Right lobe of liver (tissue), 6 donors: ENCODE measurements at regions not wholly inside any gene's neighbourhood (a gene's known extent, or its start where the extent isn't known, plus 50 kb on each side); places are given as distances from the start of the nearest gene placed in this dataset.

Experiments
- ATAC-seq, 4 donors: fragments of 200-7000 bp; cut with Tn5 transposase; one replicate each; pipeline ENCODE4 v1.9.1; 2020; ENCODE audit warnings: mild to moderate bottlenecking in 4 of 4, moderate library complexity in 4 of 4
- DNase-seq, 3 donors: peaks; one replicate each; pipeline ENCODE4 v3.0.0-alpha.2; 2020
- H3K27ac ChIP-seq, 3 donors: fragments of 200-600 bp; one replicate each; pipeline ENCODE4 v1.8.0; 2022
- H3K27me3 ChIP-seq, 2 donors: fragments of 200-600 bp; one replicate each; pipeline ENCODE4 v1.8.0; 2022
- H3K36me3 ChIP-seq, 4 donors: fragments of 200-600 bp; sonication (generic) in 1 of 4; one replicate each; pipeline versions ENCODE4 v1.5.1 to v1.8.0; 2017 to 2022; ENCODE audit warnings: control low read depth in 1 of 4
- H3K4me1 ChIP-seq, 4 donors: fragments of 200-600 bp; sonication (generic) in 1 of 4; one replicate each; pipeline versions ENCODE4 v1.5.1 to v1.8.0; 2017 to 2022; ENCODE audit warnings: control low read depth in 1 of 4
- H3K4me3 ChIP-seq, 3 donors: fragments of 200-600 bp; one replicate each; pipeline ENCODE4 v1.8.0; 2022
- H3K9me3 ChIP-seq, 4 donors: fragments of 200-600 bp; sonication (generic) in 1 of 4; one replicate each; pipeline versions ENCODE4 v1.5.1 to v1.8.0; 2017 to 2022; ENCODE audit warnings: control low read depth in 1 of 4
- CTCF ChIP-seq, 4 donors: fragments of 200-600 bp in 3 of 4; fragments of 450-650 bp in 1 of 4; IDR thresholded peaks; one replicate each; pipeline versions ENCODE4 v1.5.1 to v1.8.0; 2016 to 2022; ENCODE audit warnings: antibody characterized with exemption in 4 of 4, mild to moderate bottlenecking in 2 of 4
- POLR2A ChIP-seq: fragments of 450-650 bp; IDR thresholded peaks from one replicate; pipeline ENCODE4 v1.6.1; 2017; ENCODE audit warnings: antibody characterized with exemption, mild to moderate bottlenecking
- WGBS: methylation state at CpG from one replicate; pipeline ENCODE4 v1.1.6; 2018; ENCODE audit warnings: low coverage, low lambda C conversion rate; ENCODE audit not compliant: insufficient coverage; ENCODE audit errors: missing lambda C conversion rate; 5-methylcytosine and 5-hydroxymethylcytosine counted together
- intact Hi-C, 2 donors: fragments of 100-400 bp; cut with DNase I; formaldehyde crosslinking; loops; one replicate each; pipeline versions ENCODE4 v1.11.2 to v1.14.1; 2022
- donor health status: DM: no; HTN: yes; CAD: no.
- donor health status: DM: no; HTN: no; CAD: no.
- donor health status: DM: no; HTN: no; CAD: no.
- donor health status: DM: no; HTN: yes; CAD: no.
- donor health status: DM: no; HTN: yes; CAD: no.

GRCh38 chr16:66289051-66289680 is 77.3 kb upstream of the CDH5 start:
- no peak overlapping the region for H3K27ac ChIP-seq
- WGBS: 92% methylated on average over 2 of the region's 15 CpGs
- intact Hi-C loops: no loop called here
- no peaks in the 10 kb centered on the region for H3K9me3 ChIP-seq
- H3K36me3 ChIP-seq: no peaks in the 10 kb centered on the region
- DNase-seq: peak in 1 of 3 donors; percentile 42
- H3K4me3 ChIP-seq: no peak overlapping the region
- no peaks in the 10 kb centered on the region for H3K4me1 ChIP-seq
- no peaks in the 10 kb centered on the region for H3K27me3 ChIP-seq
- TF ChIP-seq CTCF (IDR thresholded peaks at IDR 0.05) (no peak), POLR2A (no peak)
- no peak for ATAC-seq

DNA sequence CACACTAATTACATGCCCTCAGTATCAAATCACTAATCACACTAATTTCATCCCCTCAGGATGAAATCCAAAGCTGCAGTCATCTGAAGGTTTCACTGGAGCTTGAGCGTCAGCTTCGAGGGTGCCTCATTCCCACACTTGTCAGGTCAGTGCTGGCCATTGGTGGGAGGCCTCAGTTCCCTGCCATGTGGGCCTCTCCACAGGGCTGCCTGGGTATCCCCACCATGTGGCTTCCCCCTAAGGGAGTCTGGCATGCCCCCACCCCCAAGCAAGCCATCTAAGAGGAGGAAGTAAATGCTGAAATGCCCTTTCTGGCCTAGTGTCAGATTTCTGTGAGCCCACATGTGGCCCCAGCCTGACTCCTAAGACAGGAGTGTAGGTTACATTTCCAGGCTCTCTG is 78.6 kb upstream of the CDH5 start:
- TF ChIP-seq CTCF (IDR thresholded peaks at IDR 0.05): no peak
- TF ChIP-seq POLR2A: no peak
- no CpG with 5 or more reads among the region's 2 CpGs for WGBS
- H3K4me1 ChIP-seq: no peaks in the 10 kb centered on the region
- peak in 1 of 3 donors; percentile 20 for DNase-seq
- H3K9me3 ChIP-seq: no peaks in the 10 kb centered on the region
- H3K36me3 ChIP-seq: no peaks in the 10 kb centered on the region
- intact Hi-C loops: no loop called here
- H3K27ac ChIP-seq: no peak overlapping the region
- ATAC-seq: no peak
- no peak overlapping the region for H3K4me3 ChIP-seq
- H3K27me3 ChIP-seq: no peaks in the 10 kb centered on the region

DNA sequence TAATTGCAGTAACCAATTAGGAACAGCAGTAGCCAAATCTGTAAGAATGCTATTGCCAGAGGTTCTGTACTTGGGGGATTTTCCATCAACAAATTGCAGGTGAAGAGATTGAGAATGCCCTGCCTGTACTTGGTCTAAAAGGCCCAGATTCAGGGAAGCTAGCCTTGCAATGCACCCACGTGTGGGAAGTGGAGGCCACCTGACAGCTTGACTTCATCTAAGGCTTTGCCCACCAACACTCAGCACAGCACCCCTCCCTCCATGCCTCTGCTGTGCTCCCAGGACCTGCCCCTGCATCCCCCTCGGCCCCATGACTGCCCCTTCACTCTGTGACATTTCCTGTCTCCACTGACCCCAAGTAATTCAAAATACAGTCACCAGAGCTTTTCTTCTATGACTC is 79.1 kb upstream of the CDH5 start:
- DNase-seq (peak in 1 of 3 donors; percentile 12), ATAC-seq (no peak)
- intact Hi-C loops: no loop called here
- Histone ChIP-seq H3K4me3 (no peak overlapping the region), H3K27me3 (no peaks in the 10 kb centered on the region), H3K4me1 (no peaks in the 10 kb centered on the region), H3K9me3 (no peaks in the 10 kb centered on the region), H3K27ac (no peak overlapping the region), H3K36me3 (no peaks in the 10 kb centered on the region)
- 18% methylated on average over 1 of the region's 2 CpGs for WGBS
- TF ChIP-seq CTCF (IDR thresholded peaks at IDR 0.05): no peak
- no peak for TF ChIP-seq POLR2A

DNA sequence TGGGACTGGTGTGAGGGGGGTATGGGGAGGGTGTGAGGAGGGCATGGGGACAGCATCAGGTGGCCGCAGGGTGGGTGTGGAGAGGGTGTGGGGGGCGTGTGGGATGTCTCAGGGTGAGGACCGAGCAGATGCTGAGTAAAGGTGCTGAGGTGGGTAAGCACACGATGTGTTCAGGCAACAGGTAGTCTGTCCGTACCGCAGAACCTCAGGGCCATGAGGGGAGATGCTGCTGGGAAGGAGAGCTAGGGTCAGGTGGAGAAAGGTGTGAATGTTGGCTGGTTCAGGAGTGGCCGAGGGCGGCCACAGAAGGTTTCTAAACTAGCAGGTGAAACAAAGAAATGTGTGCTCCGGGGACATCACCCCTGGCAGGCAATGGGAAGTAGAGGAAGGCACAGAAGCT is 80.0 kb upstream of the CDH5 start:
- intact Hi-C loops: no loop called here
- WGBS: 72% methylated on average over 5 of the region's 9 CpGs
- Histone ChIP-seq H3K4me3 (no peak overlapping the region), H3K36me3 (no peaks in the 10 kb centered on the region), H3K9me3 (no peaks in the 10 kb centered on the region), H3K4me1 (no peaks in the 10 kb centered on the region), H3K27ac (no peak overlapping the region), H3K27me3 (no peaks in the 10 kb centered on the region)
- TF ChIP-seq CTCF (IDR thresholded peaks at IDR 0.05) (no peak), POLR2A (no peak)
- ATAC-seq: no peak
- peak in 1 of 3 donors; percentile 28 for DNase-seq
